Thyroid gland (tissue), 4 donors: ENCODE measurements at regions not wholly inside any gene's neighbourhood (a gene's known extent, or its start where the extent isn't known, plus 50 kb on each side); places are given as distances from the start of the nearest gene placed in this dataset.

Source experiments
- DNase-seq, 2 donors: peaks; one replicate each; pipeline ENCODE4 v3.0.0-alpha.2; 2019
- H3K27ac ChIP-seq, 3 donors: fragments of 200-600 bp; sonication (generic); 1 replicate in 2 of 3; 2 replicates in 1 of 3; pipeline ENCODE4 v1.5.1; 2016 to 2019; ENCODE audit warnings: mild to moderate bottlenecking in 1 of 3, moderate library complexity in 1 of 3
- H3K27me3 ChIP-seq: fragments of 200-600 bp; sonication (generic); one replicate; pipeline ENCODE4 v1.5.1; 2019
- H3K36me3 ChIP-seq, 2 donors: fragments of 200-600 bp; sonication (generic); one replicate each; pipeline ENCODE4 v1.5.1; 2016 to 2019
- H3K4me1 ChIP-seq, 2 donors: fragments of 200-600 bp; sonication (generic); one replicate each; pipeline ENCODE4 v1.5.1; 2017 to 2019
- H3K4me3 ChIP-seq, 3 donors: fragments of 200-600 bp; sonication (generic); replicated peaks in 1 of 3; 1 replicate in 2 of 3; 2 replicates in 1 of 3; pipeline ENCODE4 v1.5.1; 2016; ENCODE audit warnings: mild to moderate bottlenecking in 1 of 3
- H3K9me3 ChIP-seq: fragments of 200-600 bp; sonication (generic); one replicate; pipeline ENCODE4 v1.5.1; 2017
- CTCF ChIP-seq, 6 experiments: fragments of 200-600 bp in 3 of 6; fragments of 450-650 bp in 3 of 6; sonication (generic) in 3 of 6; IDR thresholded peaks; one replicate each; pipeline ENCODE4 v1.5.1; 2016 to 2019; ENCODE audit warnings: antibody characterized with exemption in 6 of 6, mild to moderate bottlenecking in 2 of 6, inconsistent platforms in 1 of 6, moderate library complexity in 1 of 6
- POLR2A ChIP-seq, 2 donors: fragments of 450-650 bp; IDR thresholded peaks; one replicate each; pipeline ENCODE4 v1.6.1; 2017; ENCODE audit warnings: antibody characterized with exemption in 2 of 2, mild to moderate bottlenecking in 2 of 2, moderate library complexity in 1 of 2
- WGBS, 2 donors: methylation state at CpG; one replicate each; pipeline ENCODE4 v1.1.5; 2017; 5-methylcytosine and 5-hydroxymethylcytosine counted together
- intact Hi-C: fragments of 100-400 bp; cut with DNase I; formaldehyde crosslinking; loops from one replicate; pipeline ENCODE4 v1.15.1; 2023

GRCh38 chr10:112895292-112895691, 54.8 kb upstream of the TCF7L2 start:
- intact Hi-C loops = no loop called here
- DNase-seq = no peak
- Histone ChIP-seq H3K9me3 (no peaks in the 10 kb centered on the region), H3K27me3 (no peaks in the 10 kb centered on the region), H3K4me3 (no peak overlapping the region), H3K36me3 (no peaks in the 10 kb centered on the region), H3K4me1 (no peaks in the 10 kb centered on the region), H3K27ac (no peak overlapping the region)
- 96% methylated on average over 4 of the region's 4 CpGs for WGBS, 2 donors
- TF ChIP-seq POLR2A (IDR thresholded peaks at IDR 0.05) = no peak
- no peak for TF ChIP-seq CTCF (IDR thresholded peaks at IDR 0.05)

GRCh38 chr10:112896273-112896672, 53.8 kb upstream of the TCF7L2 start:
- no peaks in the 10 kb centered on the region for H3K27me3 ChIP-seq
- H3K4me3 ChIP-seq = no peak overlapping the region
- TF ChIP-seq CTCF (IDR thresholded peaks at IDR 0.05) (no peak), POLR2A (IDR thresholded peaks at IDR 0.05) (no peak)
- no peaks in the 10 kb centered on the region for H3K36me3 ChIP-seq
- no peaks in the 10 kb centered on the region for H3K9me3 ChIP-seq
- H3K27ac ChIP-seq = no peak overlapping the region
- intact Hi-C loops = no loop called here
- H3K4me1 ChIP-seq = no peaks in the 10 kb centered on the region
- 93 to 99% methylated on average over 3 of the region's 3 CpGs for WGBS, 2 donors
- no peak for DNase-seq

GRCh38 chr10:112896722-112897121, 53.3 kb upstream of the TCF7L2 start:
- intact Hi-C loops = no loop called here
- DNase-seq = no peak
- H3K9me3 ChIP-seq = no peaks in the 10 kb centered on the region
- H3K27me3 ChIP-seq = no peaks in the 10 kb centered on the region
- no peaks in the 10 kb centered on the region for H3K36me3 ChIP-seq
- H3K4me3 ChIP-seq = no peak overlapping the region
- H3K4me1 ChIP-seq = no peaks in the 10 kb centered on the region
- H3K27ac ChIP-seq = no peak overlapping the region
- WGBS, 2 donors = 84 to 85% methylated on average over 5 of the region's 5 CpGs
- TF ChIP-seq CTCF (IDR thresholded peaks at IDR 0.05) (no peak), POLR2A (IDR thresholded peaks at IDR 0.05) (no peak)

- WGBS, 2 donors = 15 to 23% methylated on average over 19 to 24 of the region's 24 CpGs
- DNase-seq = peak; percentile 12 to 15
These were observed 51.3 kb upstream of the TCF7L2 start for GRCh38 chr10:112898540-112899390.

More at GRCh38 chr10:112898540-112899390, 51.3 kb upstream of the TCF7L2 start:
- intact Hi-C loops = no loop called here
- Histone ChIP-seq H3K36me3 (no peaks in the 10 kb centered on the region), H3K9me3 (no peaks in the 10 kb centered on the region), H3K27ac (no peak overlapping the region), H3K27me3 (no peaks in the 10 kb centered on the region), H3K4me3 (no peak overlapping the region), H3K4me1 (no peaks in the 10 kb centered on the region)
- TF ChIP-seq CTCF (IDR thresholded peaks at IDR 0.05) (no peak), POLR2A (IDR thresholded peaks at IDR 0.05) (no peak)
